GM12892 (cell line): ENCODE measurements at regions not wholly inside any gene's neighbourhood (a gene's known extent, or its start where the extent isn't known, plus 50 kb on each side); places are given as distances from the start of the nearest gene placed in this dataset.

Source experiments
- POLR2A ChIP-seq: IDR thresholded peaks from 2 replicates; pipeline ENCODE4 v1.6.1; 2011; ENCODE audit warnings: low read depth, low read length, control low read depth
- POLR2AphosphoS5 ChIP-seq: IDR thresholded peaks from 2 replicates; pipeline ENCODE4 v1.6.1; 2011; ENCODE audit warnings: low read depth, low read length, control low read depth
- TAF1 ChIP-seq: IDR thresholded peaks from 2 replicates; pipeline ENCODE4 v1.6.1; 2011; ENCODE audit warnings: low read depth, mild to moderate bottlenecking, control low read depth, low read length, borderline replicate concordance

GRCh38 chr11:93032580-93032979, 63.1 kb downstream of the MTNR1B start:
- no peak for TF ChIP-seq POLR2A
- no peak for TF ChIP-seq POLR2AphosphoS5
- TF ChIP-seq TAF1, result no peak
